HG03565 (cell line): ENCODE measurements at regions not wholly inside any gene's neighbourhood (a gene's known extent, or its start where the extent isn't known, plus 50 kb on each side); places are given as distances from the start of the nearest gene placed in this dataset.

Experiments
- ATAC-seq: cut with Tn5 transposase; IDR thresholded peaks from one replicate; pipeline ENCODE4 v1.9.1; 2021; ENCODE audit warnings: mild to moderate bottlenecking, moderate library complexity; ENCODE audit not compliant: unreplicated experiment

DNA sequence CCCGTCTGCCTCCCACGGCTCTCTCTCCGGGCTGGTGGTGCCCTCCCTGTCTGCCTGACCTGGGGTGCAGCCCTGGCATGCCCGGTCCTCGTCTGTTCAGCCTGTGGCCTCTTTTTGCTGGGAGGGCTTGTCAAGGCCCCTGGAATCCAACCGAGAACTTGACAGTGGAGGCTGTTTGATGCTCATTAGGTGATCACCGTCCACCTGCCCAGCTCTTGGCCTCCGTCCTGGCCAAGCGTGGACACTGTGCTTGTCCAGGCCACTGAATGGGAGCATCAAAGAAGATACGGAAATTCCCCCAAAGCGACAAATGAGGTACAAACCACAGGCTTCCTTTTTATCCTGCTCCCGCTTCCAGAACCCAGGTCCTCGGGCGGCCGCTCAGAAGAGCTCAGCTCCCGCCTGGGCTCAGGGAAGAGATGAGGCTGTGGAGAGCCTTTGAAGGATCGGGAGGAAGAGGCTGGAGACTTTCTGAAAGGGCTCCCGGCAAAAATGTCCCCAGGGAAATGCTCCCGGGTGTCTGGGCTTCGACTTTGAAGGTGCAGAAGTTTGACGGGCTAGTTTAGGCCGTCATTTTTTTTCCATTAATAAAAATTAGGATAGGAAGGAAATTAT lies 1273.9 kb downstream of the BRD1 start:
- ATAC-seq: no peak

DNA sequence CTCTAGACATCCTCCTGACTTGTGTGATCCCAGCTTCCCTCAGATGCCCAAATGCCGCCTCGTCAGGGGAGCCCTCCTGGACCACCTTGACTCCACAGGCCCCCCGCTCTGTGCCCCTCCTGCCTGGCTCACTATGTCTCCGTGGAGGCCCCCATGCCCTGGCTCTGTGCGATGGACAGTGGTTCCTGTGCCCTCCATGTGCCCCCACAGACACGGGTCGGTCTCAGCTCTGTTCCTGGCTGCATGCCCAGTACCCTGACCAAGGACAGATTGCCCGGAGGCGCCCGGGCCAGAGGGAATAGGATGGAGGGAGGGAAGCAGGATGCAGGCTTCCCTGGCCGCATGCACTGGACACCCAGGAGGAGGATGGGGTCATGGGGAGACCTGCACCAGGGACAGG lies 1274.6 kb downstream of the BRD1 start:
- ATAC-seq: no peak

- no peak for ATAC-seq
Observed at GRCh38 chr22:48551716-48552268, 1275.9 kb downstream of the BRD1 start.

DNA sequence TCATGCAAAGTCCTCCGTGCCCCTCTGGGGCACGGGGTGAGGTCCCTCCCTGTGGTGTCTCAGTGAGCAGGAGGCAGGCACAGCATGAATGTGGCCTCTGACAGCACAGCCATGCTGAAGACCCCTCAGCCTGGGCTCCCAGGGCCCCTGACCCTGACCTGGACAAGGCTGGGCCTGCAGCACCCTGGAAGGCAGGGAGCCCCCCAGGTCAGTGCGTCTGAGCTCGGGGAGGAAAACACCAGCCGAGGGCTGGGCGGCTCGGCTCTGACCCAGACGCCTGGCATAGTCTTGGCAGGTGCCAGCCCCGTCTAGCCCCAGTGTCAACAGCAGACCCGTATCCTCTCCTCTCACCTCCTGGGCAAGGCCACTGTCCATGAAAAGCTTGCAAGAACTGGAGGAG lies 1276.6 kb downstream of the BRD1 start:
- no peak for ATAC-seq

DNA sequence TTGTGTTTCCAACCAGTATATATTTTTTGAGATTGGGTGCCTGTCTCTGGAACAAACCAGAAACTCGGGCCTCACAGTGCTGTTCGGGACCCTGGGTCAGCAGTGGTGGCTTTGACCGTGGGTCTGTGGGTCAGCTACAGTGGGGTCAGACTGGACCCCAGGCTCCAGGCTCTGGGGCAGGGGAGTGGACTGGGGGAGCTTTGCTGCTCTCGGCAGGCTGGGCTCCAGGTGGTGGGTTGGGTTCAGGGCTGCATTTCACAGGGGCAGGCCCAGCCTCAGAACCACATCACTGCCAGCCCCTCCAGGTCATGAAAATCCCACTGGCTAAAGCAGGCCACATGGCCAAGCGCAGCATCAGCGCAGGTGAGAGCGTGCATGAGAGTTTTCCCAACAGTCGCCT lies 1279.3 kb downstream of the BRD1 start:
- no peak for ATAC-seq

- ATAC-seq: no peak
Observed at GRCh38 chr22:48547971-48548370, 1279.7 kb downstream of the BRD1 start.

GRCh38 chr22:48546653-48547424 lies 1280.8 kb downstream of the BRD1 start:
- ATAC-seq: no peak

- no peak for ATAC-seq
Observed at GRCh38 chr22:48545987-48546386, 1281.7 kb downstream of the BRD1 start.

DNA sequence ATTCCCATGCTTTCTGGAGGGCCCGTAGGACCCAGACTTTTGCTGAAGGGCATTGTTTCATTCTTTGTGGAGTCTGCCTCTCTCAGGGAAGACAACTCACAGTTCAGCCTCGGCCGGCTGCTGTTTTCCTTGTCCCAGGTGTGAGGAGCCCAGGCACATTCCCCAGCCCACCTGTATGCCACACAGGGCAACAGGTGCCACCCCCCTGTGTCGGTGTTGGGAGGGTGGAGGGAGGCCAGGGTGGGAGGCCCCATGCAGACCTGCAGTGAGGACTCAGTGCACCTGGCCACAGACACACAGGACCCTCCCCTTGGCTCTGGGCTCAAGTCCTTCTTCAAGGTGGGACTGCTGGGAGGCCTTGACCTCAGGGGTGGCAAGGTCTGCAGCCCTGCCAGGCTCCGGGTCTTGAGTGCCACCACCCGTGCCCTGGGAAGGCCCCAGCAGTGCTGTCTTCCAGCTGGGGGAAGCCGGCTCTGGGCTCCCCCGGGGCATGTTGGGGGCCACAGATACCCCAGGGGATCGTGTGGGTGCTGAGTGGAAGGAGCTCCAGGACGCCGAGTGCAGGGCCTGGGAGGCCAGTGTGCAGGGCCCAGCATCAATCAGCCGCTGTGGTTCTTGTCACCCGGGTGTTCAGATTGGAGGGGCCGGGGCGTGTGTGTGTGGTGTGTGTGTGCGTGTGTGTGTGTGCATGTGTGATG lies 1286.1 kb downstream of the BRD1 start:
- ATAC-seq: no peak

GRCh38 chr22:48539261-48539660 lies 1288.4 kb downstream of the BRD1 start:
- ATAC-seq: no peak

GRCh38 chr22:48538291-48538820 lies 1289.3 kb downstream of the BRD1 start:
- ATAC-seq: no peak

- ATAC-seq: no peak
Observed at GRCh38 chr22:48537343-48537680, 1290.4 kb downstream of the BRD1 start.

DNA sequence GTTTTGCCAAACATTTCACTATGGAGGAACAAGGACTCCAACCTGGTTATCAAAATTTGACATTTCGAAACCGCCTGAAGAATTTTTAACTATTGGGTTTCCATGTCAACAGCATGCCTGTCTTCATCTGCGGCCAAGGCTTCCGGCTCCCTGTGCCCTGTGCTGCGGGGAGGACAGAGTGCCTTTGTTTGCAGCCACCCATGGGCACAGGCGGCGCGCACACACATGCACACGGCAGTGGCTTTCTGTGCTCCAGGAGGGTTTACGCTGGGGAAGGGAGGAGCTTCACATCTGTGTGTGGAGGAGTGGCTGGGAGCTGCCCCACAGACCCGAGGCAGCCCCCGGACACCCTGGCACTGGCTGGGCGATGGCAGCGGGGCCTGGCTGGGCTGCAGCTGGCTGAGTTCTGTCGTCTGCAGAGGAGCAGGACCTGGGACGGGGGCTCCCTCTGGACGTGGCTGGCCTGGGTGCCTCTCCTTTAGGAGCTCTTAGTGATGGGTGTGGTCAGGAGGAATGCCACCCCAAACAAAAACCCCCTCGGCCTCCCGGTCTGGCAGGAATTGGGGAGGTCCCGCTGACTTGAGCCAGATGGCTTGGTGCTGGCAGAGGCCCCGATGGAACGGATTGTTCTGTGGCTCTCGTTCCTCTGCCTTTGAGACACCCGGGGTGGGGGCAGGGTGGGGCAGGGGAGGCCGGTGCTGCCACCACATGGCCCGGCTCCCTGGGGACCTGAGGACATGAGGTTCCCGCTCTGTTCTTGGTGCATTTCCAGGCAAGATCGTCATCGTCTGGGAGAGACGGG lies 1290.9 kb downstream of the BRD1 start:
- no peak for ATAC-seq

GRCh38 chr22:48535868-48536540 lies 1291.7 kb downstream of the BRD1 start:
- ATAC-seq: no peak

- no peak for ATAC-seq
Observed at GRCh38 chr22:48534395-48534958, 1293.2 kb downstream of the BRD1 start.

DNA sequence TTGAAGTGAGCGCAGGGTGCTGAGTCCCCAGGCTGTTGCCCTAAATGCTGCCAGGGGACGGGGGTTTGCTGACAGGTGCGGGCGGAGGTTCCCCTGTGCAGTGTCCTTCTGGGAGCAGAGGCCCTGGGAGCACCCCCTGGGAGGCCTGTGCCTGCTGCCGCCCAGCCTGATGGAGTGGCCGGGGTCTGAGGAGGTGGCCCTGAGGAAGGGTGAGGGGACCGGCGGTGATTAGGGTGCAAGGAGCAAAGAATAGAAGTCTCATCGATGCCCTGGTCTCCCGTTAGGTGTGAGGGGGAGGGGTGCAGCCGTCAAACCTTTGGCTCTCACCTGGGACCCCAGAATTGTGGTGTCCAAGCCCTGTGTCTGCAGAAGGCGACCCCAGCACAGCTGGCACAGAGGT lies 1294.7 kb downstream of the BRD1 start:
- ATAC-seq: no peak

GRCh38 chr22:48531761-48532435 lies 1295.8 kb downstream of the BRD1 start:
- no peak for ATAC-seq

- ATAC-seq: no peak
Observed at GRCh38 chr22:48531108-48531507, 1296.6 kb downstream of the BRD1 start.

DNA sequence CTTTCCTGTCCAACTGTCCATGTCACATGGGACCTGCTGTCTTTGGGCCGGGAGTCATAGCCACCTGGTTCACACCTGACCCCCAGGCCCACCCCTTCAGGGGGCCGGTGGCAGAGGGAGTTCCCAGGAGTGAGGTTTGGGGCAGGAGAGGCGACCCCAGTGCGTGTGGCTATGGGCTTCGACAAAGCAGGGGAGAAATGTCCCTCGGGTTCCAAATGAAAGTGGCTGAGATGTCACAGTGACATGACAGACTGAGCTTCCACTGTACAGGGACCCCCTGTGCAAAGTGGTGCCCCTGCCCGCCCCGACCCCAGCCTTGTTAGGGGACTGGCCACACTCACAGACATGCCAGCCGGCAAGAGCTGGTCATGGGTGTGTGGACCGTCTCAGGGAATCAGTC lies 1297.0 kb downstream of the BRD1 start:
- no peak for ATAC-seq
